Left lung (tissue), 4 donors: ENCODE measurements at regions not wholly inside any gene's neighbourhood (a gene's known extent, or its start where the extent isn't known, plus 50 kb on each side); places are given as distances from the start of the nearest gene placed in this dataset.

Source experiments
- ATAC-seq: fragments of 200-7000 bp; cut with Tn5 transposase; one replicate; pipeline ENCODE4 v1.9.1; 2020; ENCODE audit warnings: moderate library complexity
- DNase-seq, 4 donors: peaks; one replicate each; pipeline ENCODE4 v3.0.0-alpha.2; 2013 to 2020
- H3K27ac ChIP-seq, 2 donors: fragments of 200-600 bp; sonication (generic) in 1 of 2; one replicate each; pipeline versions ENCODE4 v1.5.0 to v1.8.0; 2020 to 2021
- H3K27me3 ChIP-seq, 2 donors: fragments of 200-600 bp; sonication (generic) in 1 of 2; one replicate each; pipeline versions ENCODE4 v1.5.0 to v1.8.0; 2020 to 2021
- H3K36me3 ChIP-seq, 2 donors: fragments of 200-600 bp; sonication (generic) in 1 of 2; one replicate each; pipeline versions ENCODE4 v1.5.0 to v1.8.0; 2020 to 2021
- H3K4me1 ChIP-seq, 2 donors: fragments of 200-600 bp; one replicate each; pipeline ENCODE4 v1.8.0; 2021
- H3K4me3 ChIP-seq, 2 donors: fragments of 200-600 bp; sonication (generic) in 1 of 2; one replicate each; pipeline versions ENCODE4 v1.5.0 to v1.8.0; 2020 to 2021; ENCODE audit warnings: mild to moderate bottlenecking in 1 of 2
- H3K9me3 ChIP-seq, 2 donors: fragments of 200-600 bp; sonication (generic) in 1 of 2; one replicate each; pipeline versions ENCODE4 v1.5.0 to v1.8.0; 2020 to 2021
- CTCF ChIP-seq, 2 donors: fragments of 200-600 bp; sonication (generic) in 1 of 2; IDR thresholded peaks; one replicate each; pipeline versions ENCODE4 v1.5.0 to v1.8.0; 2021; ENCODE audit warnings: antibody characterized with exemption in 2 of 2
- intact Hi-C, 2 donors: fragments of 100-400 bp; cut with DNase I; formaldehyde crosslinking; loops; one replicate each; pipeline versions ENCODE4 v1.11.2 to v1.14.2; 2022
- donor health status: DM: no; HTN: yes; CAD: no.
- donor health status: DM: no; HTN: no; CAD: no.

GRCh38 chr10:121405549-121405948, 192.7 kb downstream of the FGFR2 start:
- Histone ChIP-seq H3K36me3 (no peaks in the 10 kb centered on the region), H3K9me3 (no peaks in the 10 kb centered on the region), H3K27ac (no peak overlapping the region), H3K27me3 (no peaks in the 10 kb centered on the region), H3K4me3 (no peak overlapping the region), H3K4me1 (no peaks in the 10 kb centered on the region)
- no peak for TF ChIP-seq CTCF (IDR thresholded peaks at IDR 0.05)
- DNase-seq (no peak), ATAC-seq (no peak)
- intact Hi-C loops, result no loop called here

- Histone ChIP-seq H3K4me1 (no peaks in the 10 kb centered on the region), H3K4me3 (no peak overlapping the region), H3K27me3 (no peaks in the 10 kb centered on the region), H3K27ac (no peak overlapping the region), H3K9me3 (no peaks in the 10 kb centered on the region), H3K36me3 (no peaks in the 10 kb centered on the region)
- intact Hi-C loops, result no loop called here
- no peak for ATAC-seq
- no peak for TF ChIP-seq CTCF (IDR thresholded peaks at IDR 0.05)
- DNase-seq, result no peak
These were observed 192.3 kb downstream of the FGFR2 start for GRCh38 chr10:121405953-121406352.

GRCh38 chr10:121406823-121407545, 191.3 kb downstream of the FGFR2 start:
- no peaks in the 10 kb centered on the region for H3K4me1 ChIP-seq
- ATAC-seq (peak; percentile 73), DNase-seq (no peak)
- no peaks in the 10 kb centered on the region for H3K9me3 ChIP-seq
- H3K27me3 ChIP-seq, result no peaks in the 10 kb centered on the region
- no peak overlapping the region for H3K4me3 ChIP-seq
- H3K27ac ChIP-seq, result no peak overlapping the region
- H3K36me3 ChIP-seq, result no peaks in the 10 kb centered on the region
- intact Hi-C loops, result no loop called here
- TF ChIP-seq CTCF (IDR thresholded peaks at IDR 0.05), result no peak

- ATAC-seq, result no peak
- Histone ChIP-seq H3K36me3 (no peaks in the 10 kb centered on the region), H3K4me1 (no peaks in the 10 kb centered on the region), H3K27ac (no peak overlapping the region), H3K27me3 (no peaks in the 10 kb centered on the region), H3K4me3 (no peak overlapping the region), H3K9me3 (no peaks in the 10 kb centered on the region)
- no peak for TF ChIP-seq CTCF (IDR thresholded peaks at IDR 0.05)
- no peak for DNase-seq
- intact Hi-C loops, result no loop called here
These were observed 188.7 kb downstream of the FGFR2 start for GRCh38 chr10:121409466-121410104.

GRCh38 chr10:121411004-121411403, 187.2 kb downstream of the FGFR2 start:
- no peak for TF ChIP-seq CTCF (IDR thresholded peaks at IDR 0.05)
- Histone ChIP-seq H3K9me3 (no peaks in the 10 kb centered on the region), H3K4me3 (no peak overlapping the region), H3K27ac (no peak overlapping the region), H3K27me3 (no peaks in the 10 kb centered on the region), H3K36me3 (no peaks in the 10 kb centered on the region), H3K4me1 (no peaks in the 10 kb centered on the region)
- ATAC-seq, result no peak
- intact Hi-C loops, result no loop called here
- DNase-seq, result no peak
